HCT116 (cell line): ENCODE measurements at regions not wholly inside any gene's neighbourhood (a gene's known extent, or its start where the extent isn't known, plus 50 kb on each side); places are given as distances from the start of the nearest gene placed in this dataset.

Source experiments
- ATAC-seq: fragments of 200-7000 bp; cut with Tn5 transposase; 2 replicates; pipeline ENCODE4 v1.9.1; 2020; ENCODE audit warnings: mild to moderate bottlenecking, moderate library complexity
- BruUV-seq: library from RNA; stranded (reverse); fragments of 400-500 nt; replicated peaks from 2 replicates; lab custom pipeline; 2021; lab: Mats Ljungman, UMichigan
- CTCF ChIA-PET: fragments of 300-600 bp; sonication (Branson Sonifier 250); formaldehyde crosslinking; loops from one replicate; lab custom pipeline; 2021; ENCODE audit warnings: antibody characterized with exemption; lab: Charles Lee
- POLR2A ChIA-PET: fragments of 300-600, 350-600 bp; sonication (Branson Sonifier 250); formaldehyde crosslinking; loops from one replicate; lab custom pipeline; 2021; ENCODE audit warnings: antibody characterized with exemption; lab: Charles Lee
- RAD21 ChIA-PET, 2 experiments: fragments of 300-600 bp; sonication (Branson Sonifier 250); formaldehyde crosslinking; loops; one replicate each; lab custom pipeline; 2023; ENCODE audit warnings: low total read pairs in 2 of 2; ENCODE audit not compliant: uncharacterized antibody in 2 of 2, unreplicated experiment in 2 of 2, low non-redundant PET in 1 of 2; lab: Charles Lee
- DNase-seq: peaks from one replicate; pipeline ENCODE4 v3.0.0-alpha.2; 2010; ENCODE audit warnings: low read depth, low spot score
- H2AFZ ChIP-seq: fragments of 200-600 bp; shearing (Covaris generic), sonication (generic); 2 replicates; pipeline ENCODE4 v1.6.1; 2017; ENCODE audit warnings: low read depth, mixed run types, mixed read lengths, antibody characterized with exemption, low read length; ENCODE audit not compliant: poor library complexity, severe bottlenecking
- H3K27ac ChIP-seq: 2 replicates; pipeline ENCODE4 v1.5.1; 2012; ENCODE audit warnings: low read depth, low read length
- H3K27me3 ChIP-seq: fragments of 200-600 bp; sonication (generic); 2 replicates; pipeline ENCODE4 v1.6.1; 2016; ENCODE audit warnings: mixed run types, low read length, mixed read lengths; ENCODE audit not compliant: insufficient read depth
- H3K36me3 ChIP-seq, 2 experiments: fragments of 200-500 bp in 1 of 2; fragments of 200-600 bp in 1 of 2; sonication (Bioruptor generic) in 1 of 2; sonication (generic) in 1 of 2; 2 replicates each; pipeline versions ENCODE4 v1.5.1 to v1.6.1; 2014 to 2016; ENCODE audit warnings: low read length in 2 of 2, inconsistent platforms in 1 of 2, mixed read lengths in 1 of 2, mixed run types in 1 of 2; ENCODE audit not compliant: insufficient read depth in 2 of 2, control insufficient read depth in 1 of 2
- H3K4me1 ChIP-seq, 2 experiments: fragments of 200-600 bp in 1 of 2; sonication (generic) in 1 of 2; 2 replicates each; pipeline versions ENCODE4 v1.5.1 to v1.6.1; 2012 to 2017; ENCODE audit warnings: low read length in 2 of 2, inconsistent platforms in 1 of 2, mild to moderate bottlenecking in 1 of 2, mixed read lengths in 1 of 2, mixed run types in 1 of 2, moderate library complexity in 1 of 2; ENCODE audit not compliant: insufficient read depth in 2 of 2, control insufficient read depth in 1 of 2
- H3K4me2 ChIP-seq: fragments of 200-600 bp; sonication (generic); 2 replicates; pipeline ENCODE4 v1.6.1; 2017; ENCODE audit warnings: mixed run types, low read length, mixed read lengths
- H3K4me3 ChIP-seq, 2 experiments: fragments of 200-600 bp in 1 of 2; sonication (generic) in 1 of 2; replicated peaks in 1 of 2; 2 replicates each; pipeline ENCODE4 v1.5.1; 2011 to 2016; ENCODE audit warnings: low read length in 2 of 2, control low read depth in 1 of 2, low read depth in 1 of 2, mild to moderate bottlenecking in 1 of 2, mixed read lengths in 1 of 2, mixed run types in 1 of 2
- H3K79me2 ChIP-seq: fragments of 200-600 bp; sonication (generic); 2 replicates; pipeline ENCODE4 v1.6.1; 2017; ENCODE audit warnings: mild to moderate bottlenecking, mixed run types, low read length, moderate library complexity, mixed read lengths; ENCODE audit not compliant: insufficient read depth
- H3K9ac ChIP-seq: fragments of 200-600 bp; sonication (generic); 2 replicates; pipeline ENCODE4 v1.6.1; 2016; ENCODE audit warnings: low read length, mixed read lengths
- H3K9me2 ChIP-seq: fragments of 200-600 bp; sonication (generic), shearing (Covaris generic); 2 replicates; pipeline ENCODE4 v1.6.1; 2017; ENCODE audit warnings: mixed run types, mild to moderate bottlenecking, moderate library complexity; ENCODE audit not compliant: insufficient read depth
- H3K9me3 ChIP-seq, 2 experiments: fragments of 200-500 bp in 1 of 2; fragments of 200-600 bp in 1 of 2; sonication (Bioruptor generic) in 1 of 2; sonication (generic) in 1 of 2; 2 replicates each; pipeline ENCODE4 v1.6.1; 2014 to 2017; ENCODE audit warnings: low read length in 2 of 2, mixed read lengths in 2 of 2, inconsistent platforms in 1 of 2, low read depth in 1 of 2, mild to moderate bottlenecking in 1 of 2, mixed run types in 1 of 2, moderate library complexity in 1 of 2; ENCODE audit not compliant: control insufficient read depth in 1 of 2, insufficient read depth in 1 of 2
- H4K20me1 ChIP-seq: fragments of 200-600 bp; sonication (generic), shearing (Covaris generic); 2 replicates; pipeline ENCODE4 v1.6.1; 2017; ENCODE audit warnings: mixed run types, mild to moderate bottlenecking, moderate library complexity; ENCODE audit not compliant: insufficient read depth
- ATF3 ChIP-seq: IDR thresholded peaks from 2 replicates; pipeline ENCODE4 v1.6.1; 2012
- CBX3 ChIP-seq: IDR thresholded peaks from 2 replicates; pipeline ENCODE4 v1.6.1; 2012; ENCODE audit warnings: low read depth
- EGR1 ChIP-seq: IDR thresholded peaks from 2 replicates; pipeline ENCODE4 v1.6.1; 2012; ENCODE audit warnings: low read depth
- ELF1 ChIP-seq: IDR thresholded peaks from 2 replicates; pipeline ENCODE4 v1.6.1; 2012; ENCODE audit warnings: low read depth, borderline replicate concordance
- EZH2 ChIP-seq: fragments of 200-600 bp; sonication (generic); IDR thresholded peaks from 2 replicates; pipeline ENCODE4 v1.6.1; 2017; ENCODE audit warnings: antibody characterized with exemption, mixed run types
- EZH2phosphoT487 ChIP-seq: fragments of 200-600 bp; IDR thresholded peaks from 2 replicates; pipeline ENCODE4 v1.6.1; 2018; ENCODE audit warnings: antibody characterized with exemption, borderline replicate concordance
- FOSL1 ChIP-seq: IDR thresholded peaks from 2 replicates; pipeline ENCODE4 v1.6.1; 2012; ENCODE audit warnings: low read depth
- POLR2A ChIP-seq: IDR thresholded peaks from 2 replicates; pipeline ENCODE4 v1.7.0; 2011; ENCODE audit warnings: borderline replicate concordance; ENCODE audit not compliant: insufficient read depth, insufficient read length; ENCODE audit errors: extremely low read depth
- RAD21 ChIP-seq: IDR thresholded peaks from 2 replicates; pipeline ENCODE4 v1.6.1; 2012; ENCODE audit warnings: low read depth, mild to moderate bottlenecking
- SIN3A ChIP-seq: IDR thresholded peaks from 2 replicates; pipeline ENCODE4 v1.6.1; 2012; ENCODE audit warnings: low read depth
- SP1 ChIP-seq: IDR thresholded peaks from 2 replicates; pipeline ENCODE4 v1.6.1; 2012; ENCODE audit warnings: low read depth
- YY1 ChIP-seq: IDR thresholded peaks from 2 replicates; pipeline ENCODE4 v1.6.1; 2011; ENCODE audit warnings: low read length, low read depth, moderate library complexity, mild to moderate bottlenecking; ENCODE audit not compliant: insufficient replicate concordance; ENCODE audit errors: extremely low read depth
- ZNF274 ChIP-seq: fragments of 200-500 bp; sonication (Bioruptor generic); IDR thresholded peaks from 2 replicates; pipeline ENCODE4 v1.6.1; 2014; ENCODE audit warnings: mild to moderate bottlenecking, low read depth, low read length, inconsistent platforms
- intact Hi-C: fragments of 100-400 bp; cut with micrococcal nuclease; formaldehyde crosslinking; loops from 2 replicates; pipeline ENCODE4 v1.10.0; 2022
- TF ChIP-seq, protein P1 (sequence below): IDR thresholded peaks from 2 replicates; pipeline ENCODE4 v1.6.1; 2012
- TF ChIP-seq, protein P2 (sequence below): IDR thresholded peaks from 2 replicates; pipeline ENCODE4 v1.6.1; 2012; ENCODE audit warnings: low read depth

- Histone ChIP-seq H3K9ac (no peak overlapping the region), H3K27me3 (peaks cover 58% of the 10 kb centered on the region), H3K27ac (no peak overlapping the region), H3K4me1 (no peaks in the 10 kb centered on the region), H3K9me3 (no peaks in the 10 kb centered on the region), H3K4me2 (no peak overlapping the region), H3K9me2 (no peaks in the 10 kb centered on the region), H2AFZ (no peak overlapping the region), H3K4me3 (no peak overlapping the region), H3K79me2 (no peaks in the 10 kb centered on the region), H4K20me1 (no peaks in the 10 kb centered on the region), H3K36me3 (no peaks in the 10 kb centered on the region)
- no TSS peak for BruUV-seq
- ChIA-PET CTCF (no interaction called here), POLR2A (no interaction called here), RAD21 (no interaction called here)
- ATAC-seq (no peak), DNase-seq (no peak)
- intact Hi-C loops = no loop called here
- TF ChIP-seq EGR1 (no peak), ZNF274 (no peak), RAD21 (no peak), POLR2A (no peak), ELF1 (no peak), EZH2 (no peak), CBX3 (no peak), SIN3A (no peak), ATF3 (no peak), EZH2phosphoT487 (no peak), FOSL1 (no peak), SP1 (no peak), YY1 (no peak)
- TF ChIP-seq, protein P1, sequence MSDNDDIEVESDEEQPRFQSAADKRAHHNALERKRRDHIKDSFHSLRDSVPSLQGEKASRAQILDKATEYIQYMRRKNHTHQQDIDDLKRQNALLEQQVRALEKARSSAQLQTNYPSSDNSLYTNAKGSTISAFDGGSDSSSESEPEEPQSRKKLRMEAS = no peak
- TF ChIP-seq, protein P2, sequence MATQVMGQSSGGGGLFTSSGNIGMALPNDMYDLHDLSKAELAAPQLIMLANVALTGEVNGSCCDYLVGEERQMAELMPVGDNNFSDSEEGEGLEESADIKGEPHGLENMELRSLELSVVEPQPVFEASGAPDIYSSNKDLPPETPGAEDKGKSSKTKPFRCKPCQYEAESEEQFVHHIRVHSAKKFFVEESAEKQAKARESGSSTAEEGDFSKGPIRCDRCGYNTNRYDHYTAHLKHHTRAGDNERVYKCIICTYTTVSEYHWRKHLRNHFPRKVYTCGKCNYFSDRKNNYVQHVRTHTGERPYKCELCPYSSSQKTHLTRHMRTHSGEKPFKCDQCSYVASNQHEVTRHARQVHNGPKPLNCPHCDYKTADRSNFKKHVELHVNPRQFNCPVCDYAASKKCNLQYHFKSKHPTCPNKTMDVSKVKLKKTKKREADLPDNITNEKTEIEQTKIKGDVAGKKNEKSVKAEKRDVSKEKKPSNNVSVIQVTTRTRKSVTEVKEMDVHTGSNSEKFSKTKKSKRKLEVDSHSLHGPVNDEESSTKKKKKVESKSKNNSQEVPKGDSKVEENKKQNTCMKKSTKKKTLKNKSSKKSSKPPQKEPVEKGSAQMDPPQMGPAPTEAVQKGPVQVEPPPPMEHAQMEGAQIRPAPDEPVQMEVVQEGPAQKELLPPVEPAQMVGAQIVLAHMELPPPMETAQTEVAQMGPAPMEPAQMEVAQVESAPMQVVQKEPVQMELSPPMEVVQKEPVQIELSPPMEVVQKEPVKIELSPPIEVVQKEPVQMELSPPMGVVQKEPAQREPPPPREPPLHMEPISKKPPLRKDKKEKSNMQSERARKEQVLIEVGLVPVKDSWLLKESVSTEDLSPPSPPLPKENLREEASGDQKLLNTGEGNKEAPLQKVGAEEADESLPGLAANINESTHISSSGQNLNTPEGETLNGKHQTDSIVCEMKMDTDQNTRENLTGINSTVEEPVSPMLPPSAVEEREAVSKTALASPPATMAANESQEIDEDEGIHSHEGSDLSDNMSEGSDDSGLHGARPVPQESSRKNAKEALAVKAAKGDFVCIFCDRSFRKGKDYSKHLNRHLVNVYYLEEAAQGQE = no peak
Measured at GRCh38 chr17:34813290-34813689, 148.0 kb downstream of the CCT6B start.
